Neuronal stem cell (in vitro differentiated cells): ENCODE measurements at regions not wholly inside any gene's neighbourhood (a gene's known extent, or its start where the extent isn't known, plus 50 kb on each side); places are given as distances from the start of the nearest gene placed in this dataset.
"Not testable (repeated sequence)": the region's sequence is repeated elsewhere in the genome, so short reads cannot be mapped to it uniquely, and the experiment has no call there.

Source experiments
- DNase-seq: peaks from one replicate; pipeline ENCODE4 v3.0.0-alpha.2; 2013; ENCODE audit warnings: low spot score
- H2AFZ ChIP-seq: one replicate; pipeline ENCODE4 v1.6.1; 2013; ENCODE audit warnings: mild to moderate bottlenecking, low read length, inconsistent platforms
- H2AK5ac ChIP-seq: 2 replicates; pipeline ENCODE4 v1.6.1; 2013; ENCODE audit warnings: low read depth, mild to moderate bottlenecking, inconsistent platforms, low read length, moderate library complexity, mixed read lengths
- H2BK120ac ChIP-seq: 2 replicates; pipeline ENCODE4 v1.6.1; 2013; ENCODE audit warnings: low read depth, mild to moderate bottlenecking, inconsistent platforms, low read length, moderate library complexity, mixed read lengths
- H2BK12ac ChIP-seq: one replicate; pipeline ENCODE4 v1.6.1; 2013; ENCODE audit warnings: low read length, inconsistent platforms
- H2BK15ac ChIP-seq: 2 replicates; pipeline ENCODE4 v1.6.1; 2013; ENCODE audit warnings: mild to moderate bottlenecking, low read length, inconsistent platforms, mixed read lengths
- H2BK5ac ChIP-seq: one replicate; pipeline ENCODE4 v1.6.1; 2013; ENCODE audit warnings: inconsistent platforms, mild to moderate bottlenecking, low read length, moderate library complexity
- H3K14ac ChIP-seq: one replicate; pipeline ENCODE4 v1.6.1; 2013; ENCODE audit warnings: low read length, inconsistent platforms
- H3K18ac ChIP-seq: 2 replicates; pipeline ENCODE4 v1.6.1; 2013; ENCODE audit warnings: low read length, inconsistent platforms
- H3K23ac ChIP-seq: 2 replicates; pipeline ENCODE4 v1.6.1; 2013; ENCODE audit warnings: low read depth, mild to moderate bottlenecking, mixed read lengths, low read length, inconsistent platforms; ENCODE audit not compliant: poor library complexity
- H3K27ac ChIP-seq: replicated peaks from 3 replicates; pipeline ENCODE4 v1.5.1; 2013; ENCODE audit warnings: low read length, inconsistent platforms
- H3K27me3 ChIP-seq, 3 experiments: 2 replicates each; pipeline ENCODE4 v1.6.1; 2013; ENCODE audit warnings: low read length in 3 of 3, mild to moderate bottlenecking in 2 of 3, inconsistent platforms in 1 of 3, low read depth in 1 of 3, mixed read lengths in 1 of 3, moderate library complexity in 1 of 3; ENCODE audit not compliant: control insufficient read depth in 3 of 3, insufficient read depth in 3 of 3
- H3K36me3 ChIP-seq, 2 donors: replicated peaks in 1 of 2; 2 replicates each; pipeline ENCODE4 v1.6.1; 2013; ENCODE audit warnings: low read length in 2 of 2; ENCODE audit not compliant: control insufficient read depth in 2 of 2, insufficient read depth in 2 of 2
- H3K4ac ChIP-seq: 2 replicates; pipeline ENCODE4 v1.6.1; 2013; ENCODE audit warnings: inconsistent platforms, mild to moderate bottlenecking, low read length, moderate library complexity
- H3K4me1 ChIP-seq, 2 donors: 1 replicate in 1 of 2; 2 replicates in 1 of 2; pipeline ENCODE4 v1.6.1; 2013; ENCODE audit warnings: low read length in 2 of 2, low read depth in 1 of 2; ENCODE audit not compliant: control insufficient read depth in 2 of 2, insufficient read depth in 1 of 2
- H3K4me2 ChIP-seq: one replicate; pipeline ENCODE4 v1.6.1; 2013; ENCODE audit warnings: mild to moderate bottlenecking, low read length, inconsistent platforms; ENCODE audit not compliant: insufficient read depth, poor library complexity, severe bottlenecking
- H3K4me3 ChIP-seq, 2 donors: 2 replicates each; pipeline ENCODE4 v1.5.1; 2013; ENCODE audit warnings: low read length in 2 of 2, mild to moderate bottlenecking in 2 of 2, inconsistent platforms in 1 of 2, moderate library complexity in 1 of 2
- H3K79me1 ChIP-seq: one replicate; pipeline ENCODE4 v1.6.1; 2013; ENCODE audit warnings: low read depth, mild to moderate bottlenecking, inconsistent platforms, low read length, moderate library complexity
- H3K9ac ChIP-seq: one replicate; pipeline ENCODE4 v1.6.1; 2013; ENCODE audit warnings: mild to moderate bottlenecking, low read depth, low read length, inconsistent platforms; ENCODE audit not compliant: poor library complexity
- H3K9me3 ChIP-seq, 2 donors: replicated peaks in 1 of 2; 2 replicates each; pipeline versions ENCODE3 to v1.6.1; 2013; ENCODE audit warnings: low read length in 2 of 2, mild to moderate bottlenecking in 2 of 2, inconsistent platforms in 1 of 2, low read depth in 1 of 2, mixed read lengths in 1 of 2, moderate library complexity in 1 of 2; ENCODE audit not compliant: control insufficient read depth in 2 of 2, insufficient read depth in 1 of 2
- H4K8ac ChIP-seq: one replicate; pipeline ENCODE4 v1.6.1; 2013; ENCODE audit warnings: low read depth, mild to moderate bottlenecking, inconsistent platforms, low read length, moderate library complexity
- H4K91ac ChIP-seq: one replicate; pipeline ENCODE4 v1.6.1; 2013; ENCODE audit warnings: low read length, low read depth, mild to moderate bottlenecking, inconsistent platforms; ENCODE audit not compliant: poor library complexity
- WGBS, 2 donors: extraction: QIAGEN DNeasy Blood & Tissue Kit; methylation state at CpG; one replicate each; pipeline ENCODE4 v1.1.7; 2013; ENCODE audit warnings: missing lambda C conversion rate in 2 of 2, mixed read lengths in 1 of 2; ENCODE audit not compliant: insufficient read length in 2 of 2, insufficient replicate concordance in 1 of 2; ENCODE audit errors: extremely low coverage in 2 of 2; 5-methylcytosine and 5-hydroxymethylcytosine counted together

GRCh38 chr9:71508141-71508540, 260.2 kb downstream of the CEMIP2 start:
- H2BK120ac ChIP-seq, H3K9ac ChIP-seq, H3K4me3 ChIP-seq, H3K4ac ChIP-seq, H3K79me1 ChIP-seq, H3K4me2 ChIP-seq, DNase-seq, H2AFZ ChIP-seq, H3K27ac ChIP-seq, H3K27me3 ChIP-seq, H3K9me3 ChIP-seq, H3K4me1 ChIP-seq, H3K18ac ChIP-seq, H2BK12ac ChIP-seq, H2BK15ac ChIP-seq, H2BK5ac ChIP-seq, H4K91ac ChIP-seq, H3K14ac ChIP-seq, H4K8ac ChIP-seq, H3K23ac ChIP-seq, H2AK5ac ChIP-seq, H3K36me3 ChIP-seq: not testable (repeated sequence)
- no CpG with 5 or more reads among the region's 2 CpGs for WGBS, 2 donors

GRCh38 chr9:71506821-71507220, 261.5 kb downstream of the CEMIP2 start:
- Histone ChIP-seq H3K23ac (no peak overlapping the region), H4K8ac (no peak overlapping the region), H3K4me1 (no peaks in the 10 kb centered on the region), H3K9me3 (no peaks in the 10 kb centered on the region), H2BK12ac (no peak overlapping the region), H3K27ac (no peak overlapping the region), H2BK5ac (no peak overlapping the region), H2AK5ac (no peak overlapping the region), H3K9ac (no peak overlapping the region), H2BK120ac (no peak overlapping the region), H3K4ac (no peak overlapping the region), H3K79me1 (no peaks in the 10 kb centered on the region), H2BK15ac (no peak overlapping the region), H3K14ac (no peak overlapping the region), H3K36me3 (no peaks in the 10 kb centered on the region), H4K91ac (no peak overlapping the region), H3K4me3 (no peak overlapping the region), H3K18ac (no peak overlapping the region), H2AFZ (no peak overlapping the region), H3K27me3 (no peaks in the 10 kb centered on the region), H3K4me2 (no peak overlapping the region)
- DNase-seq = no peak
- no CpG with 5 or more reads among the region's 1 CpG for WGBS, 2 donors

- H2BK120ac ChIP-seq = no peak overlapping the region
- H3K9ac ChIP-seq = no peak overlapping the region
- no peak overlapping the region for H3K14ac ChIP-seq
- H3K27ac ChIP-seq = no peak overlapping the region
- no peak overlapping the region for H2AFZ ChIP-seq
- no peaks in the 10 kb centered on the region for H3K27me3 ChIP-seq
- no peak overlapping the region for H4K8ac ChIP-seq
- H3K36me3 ChIP-seq = no peaks in the 10 kb centered on the region
- H3K9me3 ChIP-seq = no peaks in the 10 kb centered on the region
- no peaks in the 10 kb centered on the region for H3K79me1 ChIP-seq
- no peak overlapping the region for H3K4ac ChIP-seq
- H3K4me3 ChIP-seq = no peak overlapping the region
- H2BK15ac ChIP-seq = no peak overlapping the region
- no peak for DNase-seq
- no CpG with 5 or more reads among the region's 3 CpGs for WGBS, 2 donors
- H3K4me2 ChIP-seq = no peak overlapping the region
- H3K4me1 ChIP-seq = no peaks in the 10 kb centered on the region
- no peak overlapping the region for H3K23ac ChIP-seq
- no peak overlapping the region for H2AK5ac ChIP-seq
- H2BK5ac ChIP-seq = no peak overlapping the region
- H4K91ac ChIP-seq = no peak overlapping the region
- no peak overlapping the region for H3K18ac ChIP-seq
- H2BK12ac ChIP-seq = no peak overlapping the region
Measured at GRCh38 chr9:71504636-71505035, 263.7 kb downstream of the CEMIP2 start.

- H3K79me1 ChIP-seq = no peaks in the 10 kb centered on the region
- no peak overlapping the region for H3K23ac ChIP-seq
- no peak overlapping the region for H3K18ac ChIP-seq
- DNase-seq = no peak
- H3K9me3 ChIP-seq = peaks cover 0 to 8% of the 10 kb centered on the region in 2 donors
- no peak overlapping the region for H2BK15ac ChIP-seq
- WGBS, 2 donors = no CpG with 5 or more reads among the region's 1 CpG
- no peak overlapping the region for H3K4me3 ChIP-seq
- no peaks in the 10 kb centered on the region for H3K4me1 ChIP-seq
- H2AFZ ChIP-seq = no peak overlapping the region
- H2BK5ac ChIP-seq = no peak overlapping the region
- H3K4me2 ChIP-seq = no peak overlapping the region
- H2BK12ac ChIP-seq = no peak overlapping the region
- H2AK5ac ChIP-seq = no peak overlapping the region
- no peak overlapping the region for H3K9ac ChIP-seq
- no peaks in the 10 kb centered on the region for H3K36me3 ChIP-seq
- H3K14ac ChIP-seq = no peak overlapping the region
- H3K27me3 ChIP-seq = no peaks in the 10 kb centered on the region
- no peak overlapping the region for H3K4ac ChIP-seq
- H4K91ac ChIP-seq = no peak overlapping the region
- H4K8ac ChIP-seq = no peak overlapping the region
- no peak overlapping the region for H3K27ac ChIP-seq
- H2BK120ac ChIP-seq = no peak overlapping the region
Measured at GRCh38 chr9:71498691-71499090, 269.6 kb downstream of the CEMIP2 start.
